ENCODE measurements at regions not wholly inside any gene's neighbourhood (a gene's known extent, or its start where the extent isn't known, plus 50 kb on each side); places are given as distances from the start of the nearest gene placed in this dataset.

GRCh38 chr4:136858903-136859302 is 673.4 kb downstream of the PCDH18 start:
- Histone ChIP-seq H3K4ac (ENCODE audit: low read depth in 1 of 2, low read length in 2 of 2) (no peak overlapping the region), H2BK15ac (ENCODE audit: low read depth, poor library complexity, severe bottlenecking) (no peak overlapping the region)

GRCh38 chr4:136855886-136856285 is 676.4 kb downstream of the PCDH18 start:
- Histone ChIP-seq H3K9ac (ENCODE audit: low read length) (no peak overlapping the region), H2BK12ac (ENCODE audit: low read length in 2 of 2) (no peak overlapping the region), H2BK5ac (ENCODE audit: low read depth, low read length, poor library complexity, severe bottlenecking) (no peak overlapping the region), H3K4me3 (ENCODE audit: insufficient read depth in 1 of 2, low read depth in 1 of 2, low read length in 2 of 2) (no peak overlapping the region), H3K4me1 (ENCODE audit: control insufficient read depth, insufficient read depth, low read depth, low read length) (no peaks in the 10 kb centered on the region), H3K4ac (ENCODE audit: low read depth in 1 of 2, low read length in 2 of 2) (no peak overlapping the region), H4K91ac (ENCODE audit: low read length) (no peak overlapping the region), H2AFZ (ENCODE audit: low read depth, low read length) (no peak overlapping the region), H2BK120ac (ENCODE audit: low read depth, low read length) (no peak overlapping the region), H2BK15ac (ENCODE audit: low read depth, poor library complexity, severe bottlenecking) (no peak overlapping the region), H4K8ac (ENCODE audit: low read length) (no peak overlapping the region), H3K27ac (ENCODE audit: low read length, poor library complexity, severe bottlenecking) (no peak overlapping the region), H3K79me1 (replicated peaks; ENCODE audit: low read length, poor library complexity, severe bottlenecking) (no peaks in the 10 kb centered on the region), H3K36me3 (ENCODE audit: control insufficient read depth in 1 of 2, insufficient read depth in 2 of 2, low read depth in 1 of 2, low read length in 2 of 2) (no peaks in the 10 kb centered on the region), H3K9me3 (ENCODE audit: control insufficient read depth, low read length) (peaks cover 3% of the 10 kb centered on the region), H3K14ac (ENCODE audit: low read length in 2 of 2) (no peak overlapping the region), H2AK5ac (ENCODE audit: low read length, severe bottlenecking) (no peak overlapping the region), H3K23ac (ENCODE audit: low read length in 2 of 2) (no peak overlapping the region), H3K18ac (ENCODE audit: low read depth in 1 of 2, low read length in 2 of 2) (no peak overlapping the region), H3K4me2 (ENCODE audit: low read length, poor library complexity, severe bottlenecking) (no peak overlapping the region), H3K27me3 (ENCODE audit: control insufficient read depth in 1 of 2, insufficient read depth in 1 of 2, low read length in 2 of 2) (no peaks in the 10 kb centered on the region)
- no peak for DNase-seq
- 96% methylated on average over 1 of the region's 1 CpG for WGBS

More at GRCh38 chr4:136858903-136859302, 673.4 kb downstream of the PCDH18 start:
- DNase-seq, result no peak
- H2AFZ ChIP-seq (ENCODE audit: low read depth, low read length), result no peak overlapping the region
- H3K27me3 ChIP-seq (ENCODE audit: control insufficient read depth in 1 of 2, insufficient read depth in 1 of 2, low read length in 2 of 2), result no peaks in the 10 kb centered on the region
- no peak overlapping the region for H3K14ac ChIP-seq (ENCODE audit: low read length in 2 of 2)
- H3K27ac ChIP-seq (ENCODE audit: low read length, poor library complexity, severe bottlenecking), result no peak overlapping the region
- H3K9ac ChIP-seq (ENCODE audit: low read length), result no peak overlapping the region
- no peaks in the 10 kb centered on the region for H3K79me1 ChIP-seq (replicated peaks; ENCODE audit: low read length, poor library complexity, severe bottlenecking)
- H3K23ac ChIP-seq (ENCODE audit: low read length in 2 of 2), result no peak overlapping the region
- no peak overlapping the region for H2AK5ac ChIP-seq (ENCODE audit: low read length, severe bottlenecking)
- H2BK120ac ChIP-seq (ENCODE audit: low read depth, low read length), result no peak overlapping the region
- H3K4me3 ChIP-seq (ENCODE audit: insufficient read depth in 1 of 2, low read depth in 1 of 2, low read length in 2 of 2), result no peak overlapping the region
- no peak overlapping the region for H2BK5ac ChIP-seq (ENCODE audit: low read depth, low read length, poor library complexity, severe bottlenecking)
- H4K8ac ChIP-seq (ENCODE audit: low read length), result no peak overlapping the region
- H3K4me1 ChIP-seq (ENCODE audit: control insufficient read depth, insufficient read depth, low read depth, low read length), result no peaks in the 10 kb centered on the region
- no peaks in the 10 kb centered on the region for H3K36me3 ChIP-seq (ENCODE audit: control insufficient read depth in 1 of 2, insufficient read depth in 2 of 2, low read depth in 1 of 2, low read length in 2 of 2)
- H3K4me2 ChIP-seq (ENCODE audit: low read length, poor library complexity, severe bottlenecking), result no peak overlapping the region
- no peak overlapping the region for H2BK12ac ChIP-seq (ENCODE audit: low read length in 2 of 2)
- peaks cover 3% of the 10 kb centered on the region for H3K9me3 ChIP-seq (ENCODE audit: control insufficient read depth, low read length)
- H3K18ac ChIP-seq (ENCODE audit: low read depth in 1 of 2, low read length in 2 of 2), result no peak overlapping the region
- no peak overlapping the region for H4K91ac ChIP-seq (ENCODE audit: low read length)

GRCh38 chr4:136850446-136850845 is 681.8 kb downstream of the PCDH18 start:
- Histone ChIP-seq H3K27me3 (ENCODE audit: control insufficient read depth in 1 of 2, insufficient read depth in 1 of 2, low read length in 2 of 2) (no peaks in the 10 kb centered on the region), H3K23ac (ENCODE audit: low read length in 2 of 2) (no peak overlapping the region), H4K8ac (ENCODE audit: low read length) (no peak overlapping the region), H3K79me1 (replicated peaks; ENCODE audit: low read length, poor library complexity, severe bottlenecking) (no peaks in the 10 kb centered on the region), H3K27ac (ENCODE audit: low read length, poor library complexity, severe bottlenecking) (no peak overlapping the region), H3K9me3 (ENCODE audit: control insufficient read depth, low read length) (peaks cover 24% of the 10 kb centered on the region), H2BK15ac (ENCODE audit: low read depth, poor library complexity, severe bottlenecking) (no peak overlapping the region), H2AFZ (ENCODE audit: low read depth, low read length) (no peak overlapping the region), H2BK12ac (ENCODE audit: low read length in 2 of 2) (no peak overlapping the region), H3K4me3 (ENCODE audit: insufficient read depth in 1 of 2, low read depth in 1 of 2, low read length in 2 of 2) (no peak overlapping the region), H3K4ac (ENCODE audit: low read depth in 1 of 2, low read length in 2 of 2) (no peak overlapping the region), H3K14ac (ENCODE audit: low read length in 2 of 2) (no peak overlapping the region), H2BK5ac (ENCODE audit: low read depth, low read length, poor library complexity, severe bottlenecking) (no peak overlapping the region), H3K36me3 (ENCODE audit: control insufficient read depth in 1 of 2, insufficient read depth in 2 of 2, low read depth in 1 of 2, low read length in 2 of 2) (no peaks in the 10 kb centered on the region), H2AK5ac (ENCODE audit: low read length, severe bottlenecking) (no peak overlapping the region), H3K4me1 (ENCODE audit: control insufficient read depth, insufficient read depth, low read depth, low read length) (no peaks in the 10 kb centered on the region), H3K9ac (ENCODE audit: low read length) (no peak overlapping the region), H4K91ac (ENCODE audit: low read length) (no peak overlapping the region), H3K18ac (ENCODE audit: low read depth in 1 of 2, low read length in 2 of 2) (no peak overlapping the region), H3K4me2 (ENCODE audit: low read length, poor library complexity, severe bottlenecking) (no peak overlapping the region), H2BK120ac (ENCODE audit: low read depth, low read length) (no peak overlapping the region)
- no peak for DNase-seq
- 93% methylated on average over 2 of the region's 2 CpGs for WGBS

GRCh38 chr4:136847881-136848621 is 684.2 kb downstream of the PCDH18 start:
- H3K14ac ChIP-seq (ENCODE audit: low read length in 2 of 2), result no peak overlapping the region
- H4K91ac ChIP-seq (ENCODE audit: low read length), result no peak overlapping the region
- H3K27ac ChIP-seq (ENCODE audit: low read length, poor library complexity, severe bottlenecking), result no peak overlapping the region
- DNase-seq, result no peak
- WGBS, result 87% methylated on average over 6 of the region's 6 CpGs
- no peak overlapping the region for H3K23ac ChIP-seq (ENCODE audit: low read length in 2 of 2)
- H2BK15ac ChIP-seq (ENCODE audit: low read depth, poor library complexity, severe bottlenecking), result no peak overlapping the region
- H2AFZ ChIP-seq (ENCODE audit: low read depth, low read length), result no peak overlapping the region
- no peaks in the 10 kb centered on the region for H3K4me1 ChIP-seq (ENCODE audit: control insufficient read depth, insufficient read depth, low read depth, low read length)
- no peak overlapping the region for H3K4me3 ChIP-seq (ENCODE audit: insufficient read depth in 1 of 2, low read depth in 1 of 2, low read length in 2 of 2)
- no peak overlapping the region for H3K4me2 ChIP-seq (ENCODE audit: low read length, poor library complexity, severe bottlenecking)
- peaks cover 27% of the 10 kb centered on the region for H3K9me3 ChIP-seq (ENCODE audit: control insufficient read depth, low read length)
- H3K4ac ChIP-seq (ENCODE audit: low read depth in 1 of 2, low read length in 2 of 2), result no peak overlapping the region
- no peak overlapping the region for H4K8ac ChIP-seq (ENCODE audit: low read length)
- H3K18ac ChIP-seq (ENCODE audit: low read depth in 1 of 2, low read length in 2 of 2), result no peak overlapping the region
- H3K79me1 ChIP-seq (replicated peaks; ENCODE audit: low read length, poor library complexity, severe bottlenecking), result no peaks in the 10 kb centered on the region
- H2BK12ac ChIP-seq (ENCODE audit: low read length in 2 of 2), result no peak overlapping the region
- H2BK5ac ChIP-seq (ENCODE audit: low read depth, low read length, poor library complexity, severe bottlenecking), result no peak overlapping the region
- no peak overlapping the region for H2BK120ac ChIP-seq (ENCODE audit: low read depth, low read length)
- no peaks in the 10 kb centered on the region for H3K36me3 ChIP-seq (ENCODE audit: control insufficient read depth in 1 of 2, insufficient read depth in 2 of 2, low read depth in 1 of 2, low read length in 2 of 2)
- H2AK5ac ChIP-seq (ENCODE audit: low read length, severe bottlenecking), result no peak overlapping the region
- H3K27me3 ChIP-seq (ENCODE audit: control insufficient read depth in 1 of 2, insufficient read depth in 1 of 2, low read length in 2 of 2), result no peaks in the 10 kb centered on the region
- no peak overlapping the region for H3K9ac ChIP-seq (ENCODE audit: low read length)
